Calu3 (cell line): ENCODE measurements at regions not wholly inside any gene's neighbourhood (a gene's known extent, or its start where the extent isn't known, plus 50 kb on each side); places are given as distances from the start of the nearest gene placed in this dataset.
"Not testable (repeated sequence)": the region's sequence is repeated elsewhere in the genome, so short reads cannot be mapped to it uniquely, and the experiment has no call there.

Source experiments
- BruUV-seq: library from RNA; stranded (reverse); fragments of 400-500 nt; replicated peaks from 2 replicates; lab custom pipeline; 2021; lab: Mats Ljungman, UMichigan
- CTCF ChIA-PET: fragments of 300-600 bp; sonication (Branson Sonifier 250); formaldehyde crosslinking; loops from one replicate; lab custom pipeline; 2022; ENCODE audit warnings: antibody characterized with exemption; lab: Charles Lee
- DNase-seq: peaks from one replicate; pipeline ENCODE4 v3.0.0; 2022
- H3K27ac Mint-ChIP-seq: one replicate; pipeline ENCODE4 v1.8.0; 2022; ENCODE audit warnings: mixed read lengths; ENCODE audit not compliant: unreplicated experiment
- H3K27me3 Mint-ChIP-seq: one replicate; pipeline ENCODE4 v1.8.0; 2022; ENCODE audit warnings: mixed read lengths; ENCODE audit not compliant: unreplicated experiment
- H3K36me3 Mint-ChIP-seq: one replicate; pipeline ENCODE4 v1.8.0; 2022; ENCODE audit warnings: mild to moderate bottlenecking, moderate library complexity, mixed read lengths; ENCODE audit not compliant: insufficient read depth, unreplicated experiment
- H3K4me1 Mint-ChIP-seq: one replicate; pipeline ENCODE4 v1.8.0; 2022; ENCODE audit warnings: mild to moderate bottlenecking, low read depth, mixed read lengths; ENCODE audit not compliant: unreplicated experiment
- H3K4me3 Mint-ChIP-seq: one replicate; pipeline ENCODE4 v1.8.0; 2022; ENCODE audit warnings: mild to moderate bottlenecking, low read depth, moderate library complexity, mixed read lengths; ENCODE audit not compliant: unreplicated experiment
- H3K9me3 Mint-ChIP-seq: one replicate; pipeline ENCODE4 v1.8.0; 2022; ENCODE audit warnings: low read depth, mixed read lengths; ENCODE audit not compliant: unreplicated experiment
- intact Hi-C: fragments of 100-400 bp; cut with micrococcal nuclease; formaldehyde crosslinking; loops from one replicate; pipeline ENCODE4 v1.10.0; 2022; ENCODE audit not compliant: unreplicated experiment
- TF ChIP-seq, protein P1 (sequence below): fragments of 200-600 bp; IDR thresholded peaks from one replicate; pipeline ENCODE4 v1.8.0; 2022; ENCODE audit warnings: antibody characterized with exemption; ENCODE audit not compliant: unreplicated experiment

DNA sequence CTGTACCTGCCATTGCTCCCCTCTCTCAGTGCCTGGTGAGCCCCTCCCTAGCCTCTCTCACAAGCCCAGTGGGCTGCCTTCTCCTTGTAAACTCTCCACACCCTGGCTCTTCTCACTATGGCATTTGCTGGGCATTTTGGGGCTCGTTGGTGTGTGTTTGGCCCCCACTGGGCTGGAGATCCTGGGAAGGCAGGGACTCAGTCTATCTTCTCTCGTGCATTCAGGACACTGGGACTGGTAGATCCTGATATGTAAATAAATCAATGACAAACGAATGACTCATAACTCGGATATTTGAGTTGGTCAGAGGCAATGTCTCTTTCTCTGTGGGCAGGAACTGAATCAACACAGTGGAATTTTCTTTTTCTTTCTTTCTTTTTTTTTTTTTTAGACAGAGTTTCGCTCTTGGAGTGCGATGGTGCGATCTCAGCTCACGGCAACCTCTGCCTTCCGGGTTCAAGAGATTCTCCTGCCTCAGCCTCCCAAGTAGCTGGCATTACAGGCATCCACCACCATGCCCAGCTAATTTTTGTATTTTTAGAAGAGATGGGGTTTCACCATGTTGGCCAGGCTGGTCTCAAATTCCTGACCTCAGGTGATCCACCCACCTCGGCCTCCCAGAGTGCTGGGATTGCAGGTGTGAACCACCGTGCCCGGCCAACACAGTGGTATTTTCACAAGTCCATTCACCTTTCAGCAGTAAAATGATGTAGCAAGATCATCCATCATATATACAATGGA is 144.6 kb upstream of the SPRED2 start:
- peak overlapping the region; percentile 24 for H3K4me3 Mint-ChIP-seq
- TF ChIP-seq, protein P1, sequence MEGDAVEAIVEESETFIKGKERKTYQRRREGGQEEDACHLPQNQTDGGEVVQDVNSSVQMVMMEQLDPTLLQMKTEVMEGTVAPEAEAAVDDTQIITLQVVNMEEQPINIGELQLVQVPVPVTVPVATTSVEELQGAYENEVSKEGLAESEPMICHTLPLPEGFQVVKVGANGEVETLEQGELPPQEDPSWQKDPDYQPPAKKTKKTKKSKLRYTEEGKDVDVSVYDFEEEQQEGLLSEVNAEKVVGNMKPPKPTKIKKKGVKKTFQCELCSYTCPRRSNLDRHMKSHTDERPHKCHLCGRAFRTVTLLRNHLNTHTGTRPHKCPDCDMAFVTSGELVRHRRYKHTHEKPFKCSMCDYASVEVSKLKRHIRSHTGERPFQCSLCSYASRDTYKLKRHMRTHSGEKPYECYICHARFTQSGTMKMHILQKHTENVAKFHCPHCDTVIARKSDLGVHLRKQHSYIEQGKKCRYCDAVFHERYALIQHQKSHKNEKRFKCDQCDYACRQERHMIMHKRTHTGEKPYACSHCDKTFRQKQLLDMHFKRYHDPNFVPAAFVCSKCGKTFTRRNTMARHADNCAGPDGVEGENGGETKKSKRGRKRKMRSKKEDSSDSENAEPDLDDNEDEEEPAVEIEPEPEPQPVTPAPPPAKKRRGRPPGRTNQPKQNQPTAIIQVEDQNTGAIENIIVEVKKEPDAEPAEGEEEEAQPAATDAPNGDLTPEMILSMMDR = no peak
- H3K27ac Mint-ChIP-seq = peak overlapping the region; percentile 89
- DNase-seq = peak; percentile 14
- H3K36me3 Mint-ChIP-seq = peaks cover 12% of the 10 kb centered on the region
- intact Hi-C loops = no loop called here
- H3K4me1 Mint-ChIP-seq = peaks cover 41% of the 10 kb centered on the region
- CTCF ChIA-PET = no interaction called here
- no TSS peak for BruUV-seq
- H3K9me3 Mint-ChIP-seq = peaks cover 2% of the 10 kb centered on the region
- H3K27me3 Mint-ChIP-seq = no peaks in the 10 kb centered on the region

DNA sequence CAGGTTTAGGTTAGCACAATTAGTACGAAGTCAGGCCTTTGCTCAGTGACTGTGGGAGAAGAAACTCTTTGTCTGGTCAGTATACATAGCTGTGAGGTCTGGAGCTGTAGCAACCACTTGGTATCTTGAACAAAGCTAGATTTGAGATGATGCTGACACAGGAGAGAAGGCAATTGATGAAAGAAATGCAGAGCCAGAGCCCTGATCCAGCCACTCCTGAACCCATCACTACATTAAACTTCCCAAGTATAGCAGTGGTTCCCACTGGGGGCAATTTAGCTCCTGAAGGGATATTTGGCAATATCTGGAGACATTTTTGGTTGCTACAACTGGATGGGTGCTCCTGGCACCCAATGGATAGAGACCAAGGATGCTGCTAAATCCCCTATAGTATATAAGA is 143.9 kb upstream of the SPRED2 start:
- peaks cover 41% of the 10 kb centered on the region for H3K4me1 Mint-ChIP-seq
- H3K36me3 Mint-ChIP-seq = peaks cover 12% of the 10 kb centered on the region
- intact Hi-C loops = no loop called here
- no TSS peak for BruUV-seq
- H3K4me3 Mint-ChIP-seq = no peak overlapping the region
- H3K9me3 Mint-ChIP-seq = peaks cover 2% of the 10 kb centered on the region
- no peak for DNase-seq
- TF ChIP-seq, protein P1 = no peak
- H3K27ac Mint-ChIP-seq = peak overlapping the region; percentile 89
- H3K27me3 Mint-ChIP-seq = no peaks in the 10 kb centered on the region
- CTCF ChIA-PET = interaction anchor here (0.7 kb wide), 1 partner anchor 268 kb away, joined by 3 read pairs; no protein-coding TSS in a partner anchor

DNA sequence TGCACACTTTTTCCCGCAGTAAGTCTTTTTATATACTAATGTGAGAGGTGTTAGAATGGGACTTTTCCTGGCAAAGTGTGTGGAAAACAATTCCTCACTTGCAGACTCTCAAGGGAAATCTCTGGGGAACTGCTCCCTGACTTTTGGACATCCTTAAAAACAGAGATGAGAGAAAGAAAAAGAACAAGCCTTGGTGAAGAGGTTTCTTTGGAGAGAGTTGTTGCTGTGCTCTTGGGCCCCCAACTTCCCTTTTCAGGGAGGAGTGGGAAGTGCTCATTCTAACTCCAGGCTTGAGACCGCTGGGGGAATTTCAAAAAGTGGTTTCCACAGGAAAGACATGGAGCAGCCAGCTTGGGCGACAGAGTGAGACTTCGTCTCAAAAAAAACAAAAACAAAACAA is 142.6 kb upstream of the SPRED2 start:
- H3K9me3 Mint-ChIP-seq = peaks cover 2% of the 10 kb centered on the region
- no TSS peak for BruUV-seq
- H3K27ac Mint-ChIP-seq = peak overlapping the region; percentile 36
- H3K4me1 Mint-ChIP-seq = peaks cover 30% of the 10 kb centered on the region
- TF ChIP-seq, protein P1 = no peak
- peaks cover 9% of the 10 kb centered on the region for H3K36me3 Mint-ChIP-seq
- DNase-seq = no peak
- H3K27me3 Mint-ChIP-seq = no peaks in the 10 kb centered on the region
- intact Hi-C loops = loop anchor here (5.0 kb wide), 3 partner anchors 533 to 983 kb away; no protein-coding TSS in a partner anchor
- no peak overlapping the region for H3K4me3 Mint-ChIP-seq
- CTCF ChIA-PET = no interaction called here

DNA sequence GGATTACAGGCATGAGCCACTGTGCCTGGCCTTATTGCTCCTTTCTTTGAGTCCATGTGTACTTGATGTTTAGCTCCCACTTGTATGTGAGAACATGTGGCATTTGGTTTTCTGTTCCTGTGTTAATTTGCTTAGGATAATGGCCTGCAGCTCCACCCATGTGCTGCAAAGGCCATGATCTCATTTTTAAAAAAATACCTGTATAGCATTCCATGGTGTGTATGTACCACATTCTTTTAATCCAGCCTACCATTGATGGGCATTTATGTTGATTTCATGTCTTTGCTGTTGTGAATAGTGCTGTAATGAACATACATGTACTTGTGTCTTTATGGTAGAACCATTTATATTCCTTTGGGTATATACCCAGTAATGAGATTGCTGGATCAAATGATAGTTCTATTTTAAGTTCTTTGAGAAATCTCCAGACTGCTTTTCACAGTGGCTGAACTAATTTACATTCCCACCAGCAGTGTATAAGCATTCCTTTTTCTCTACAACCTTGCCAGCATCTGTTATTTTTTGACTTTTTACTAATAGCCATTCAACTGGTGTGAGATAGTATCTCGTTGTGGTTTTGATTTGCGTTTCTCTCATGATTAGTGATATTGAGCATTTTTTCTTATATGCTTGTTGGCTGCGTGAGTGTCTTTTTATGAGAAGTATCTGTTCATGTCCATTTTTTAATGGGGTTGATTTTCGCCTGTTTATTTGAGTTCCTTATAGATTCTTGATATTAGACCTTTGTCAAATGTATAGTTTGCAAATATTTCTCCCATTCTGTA is 136.4 kb upstream of the SPRED2 start:
- H3K27ac Mint-ChIP-seq, intact Hi-C loops, BruUV-seq, H3K4me1 Mint-ChIP-seq, H3K9me3 Mint-ChIP-seq, H3K4me3 Mint-ChIP-seq, DNase-seq, H3K27me3 Mint-ChIP-seq, H3K36me3 Mint-ChIP-seq: not testable (repeated sequence)
- CTCF ChIA-PET = interaction anchor here (0.7 kb wide), 1 partner anchor 150 kb away, joined by 3 read pairs; no protein-coding TSS in a partner anchor
